WI38 (cell line): ENCODE measurements at regions not wholly inside any gene's neighbourhood (a gene's known extent, or its start where the extent isn't known, plus 50 kb on each side); places are given as distances from the start of the nearest gene placed in this dataset.
A peak's percentile ranks its signal among the peaks of the same experiment; 100 is the strongest.

Experiments
- H3K4me3 ChIP-seq: 2 replicates; pipeline ENCODE4 v1.5.1; 2011; ENCODE audit warnings: low read depth, mild to moderate bottlenecking, control low read depth, low read length
- CTCF ChIP-seq: IDR thresholded peaks from 2 replicates; pipeline ENCODE4 v1.5.1; 2012; ENCODE audit warnings: low read depth, mild to moderate bottlenecking, control low read depth, low read length

DNA sequence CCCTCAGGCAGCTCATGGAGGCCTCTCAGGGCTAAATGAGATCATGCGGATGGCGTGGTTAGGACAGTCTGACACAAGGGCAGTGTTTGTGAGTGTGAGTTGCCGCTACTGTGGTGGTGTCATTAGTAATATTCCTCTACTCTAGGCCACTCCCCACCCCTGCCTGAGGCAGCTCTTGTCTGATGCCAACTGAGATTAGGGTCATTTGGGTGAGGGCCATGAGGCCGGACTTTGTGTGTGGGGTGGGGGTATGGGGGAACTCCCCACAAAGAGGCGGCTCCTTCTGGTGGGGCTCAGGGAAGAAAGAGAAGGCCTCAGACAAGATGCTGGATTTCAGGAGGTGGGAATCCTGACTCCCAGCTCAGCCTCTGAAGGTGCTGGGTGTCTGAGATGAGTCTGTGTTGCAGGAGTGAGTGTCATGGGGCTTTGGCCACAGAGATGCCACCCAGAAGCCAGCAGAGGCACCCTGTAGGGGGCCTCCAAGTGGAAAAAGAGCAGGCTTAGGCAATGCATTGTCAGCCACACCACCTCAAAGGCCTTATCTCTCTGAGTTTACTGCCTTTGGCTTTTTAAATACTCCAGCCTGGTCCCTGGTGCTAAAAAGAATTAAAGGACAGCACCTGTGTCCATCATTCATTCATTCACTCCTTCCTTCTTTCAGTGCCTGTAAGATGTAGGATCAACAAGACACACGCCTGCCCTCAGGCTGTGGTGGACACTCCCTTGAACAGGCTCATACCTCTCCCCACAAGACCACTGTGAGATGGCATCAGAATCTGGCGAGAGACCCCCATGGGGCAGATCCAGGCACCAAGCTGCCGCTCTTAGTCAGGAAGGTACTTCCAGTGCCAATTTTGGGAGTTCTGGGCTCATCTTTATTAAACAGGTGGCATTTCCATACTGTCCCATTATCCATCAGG is 175.2 kb downstream of the MRPL14 start:
- H3K4me3 ChIP-seq = no peak overlapping the region
- no peak for TF ChIP-seq CTCF

DNA sequence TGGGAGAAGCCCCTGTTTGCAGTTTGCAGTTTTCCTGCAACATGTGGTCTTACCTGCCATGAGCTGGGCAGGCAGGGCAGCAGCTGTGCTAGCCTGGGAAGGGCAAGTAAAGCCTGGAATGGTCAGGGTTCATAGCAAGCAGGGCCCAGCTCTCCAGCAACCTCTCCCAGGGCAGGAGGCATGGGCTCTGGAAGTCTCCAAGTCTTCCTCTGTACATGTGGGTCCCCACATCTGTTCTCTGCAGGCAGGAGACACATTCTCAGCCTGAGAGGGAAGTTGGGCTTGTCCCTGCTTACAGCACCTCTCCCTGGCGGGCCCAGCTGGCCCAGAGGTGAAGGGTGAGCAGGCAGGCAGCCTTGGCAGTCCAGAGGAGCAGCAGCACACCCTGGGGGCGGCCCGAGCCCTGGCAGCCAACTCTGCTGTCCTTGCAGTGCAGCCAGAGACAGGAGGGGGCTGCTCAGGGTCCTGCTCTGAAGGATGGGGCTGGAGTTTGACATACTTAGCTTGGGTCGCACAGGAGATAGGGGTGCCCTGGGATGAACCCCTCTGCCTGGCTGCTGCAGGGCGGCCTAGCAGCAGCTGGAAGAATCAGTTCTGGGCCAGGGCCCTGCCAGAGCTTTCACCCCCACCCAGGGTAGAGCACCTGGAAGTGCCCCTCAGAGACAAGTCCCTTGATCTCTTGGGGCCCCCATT is 176.0 kb downstream of the MRPL14 start:
- H3K4me3 ChIP-seq = no peak overlapping the region
- peak; percentile 56 for TF ChIP-seq CTCF

GRCh38 chr6:43950731-43951062 is 176.6 kb downstream of the MRPL14 start:
- TF ChIP-seq CTCF = no peak
- H3K4me3 ChIP-seq = no peak overlapping the region

DNA sequence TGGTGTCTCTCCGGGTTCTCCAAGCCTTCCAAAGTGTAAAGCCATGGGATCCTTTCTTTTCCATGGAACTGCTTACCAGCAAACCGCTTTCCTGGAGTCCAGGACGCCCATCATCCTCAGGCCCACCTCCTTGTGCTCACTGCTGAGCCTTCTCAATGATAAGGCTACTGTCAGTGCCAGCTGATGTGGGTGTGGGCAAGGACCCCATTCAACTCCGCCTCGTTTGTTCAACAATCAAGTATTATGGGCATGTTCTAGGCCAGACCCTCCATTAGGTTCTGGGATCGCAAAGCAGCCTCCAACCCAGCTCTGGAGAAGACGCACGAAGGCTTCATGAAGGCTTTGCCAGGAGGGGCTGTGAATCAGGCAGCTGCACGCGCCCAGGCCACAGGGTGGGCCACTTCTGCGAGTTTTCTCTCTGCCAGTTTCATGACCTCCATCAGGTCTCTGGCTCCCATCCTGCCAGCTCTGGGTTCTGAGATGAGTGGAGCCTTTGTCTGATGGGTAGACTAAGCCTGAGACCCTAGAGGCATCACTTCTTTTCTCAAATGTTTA is 177.1 kb downstream of the MRPL14 start:
- H3K4me3 ChIP-seq = no peak overlapping the region
- no peak for TF ChIP-seq CTCF

- H3K4me3 ChIP-seq = no peak overlapping the region
- TF ChIP-seq CTCF = no peak
Measured at GRCh38 chr6:43949551-43949991, 177.7 kb downstream of the MRPL14 start.

GRCh38 chr6:43948527-43949485 is 178.4 kb downstream of the MRPL14 start:
- no peak for TF ChIP-seq CTCF
- no peak overlapping the region for H3K4me3 ChIP-seq
